ENCODE measurements at regions not wholly inside any gene's neighbourhood (a gene's known extent, or its start where the extent isn't known, plus 50 kb on each side); places are given as distances from the start of the nearest gene placed in this dataset.

DNA sequence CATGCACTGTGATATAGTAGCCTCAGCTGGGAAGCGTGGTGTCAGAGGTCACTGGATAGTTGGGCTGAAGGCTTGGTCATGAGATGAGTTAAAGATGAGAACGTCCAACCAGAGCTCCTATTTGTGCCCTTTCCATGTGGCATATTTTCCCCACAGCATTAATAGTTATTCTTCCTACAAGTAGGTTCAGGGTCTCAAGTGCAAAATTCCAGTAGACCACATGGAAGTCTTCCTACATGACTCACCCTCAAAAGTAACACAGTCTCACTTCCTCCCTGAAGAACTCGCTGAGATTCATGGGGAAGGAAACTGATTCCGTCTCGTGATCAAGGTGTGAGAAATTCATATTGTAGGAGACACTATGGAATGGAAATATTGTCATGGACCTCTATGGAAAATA is 1212.5 kb upstream of the PRKX start:
- TF ChIP-seq POLR2A (IDR thresholded peaks at IDR 0.05; ENCODE audit: low read depth, low read length): no peak
- no peak for TF ChIP-seq TAF1 (IDR thresholded peaks at IDR 0.05; ENCODE audit: low read depth, low read length)
- TF ChIP-seq SPI1 (IDR thresholded peaks at IDR 0.05; ENCODE audit: low read depth, low read length): no peak
- no peak for TF ChIP-seq POLR2AphosphoS5 (IDR thresholded peaks at IDR 0.05; ENCODE audit: low read depth, low read length)

All from GM12891 (cell line).